ENCODE measurements at regions not wholly inside any gene's neighbourhood (a gene's known extent, or its start where the extent isn't known, plus 50 kb on each side); places are given as distances from the start of the nearest gene placed in this dataset.

DNA sequence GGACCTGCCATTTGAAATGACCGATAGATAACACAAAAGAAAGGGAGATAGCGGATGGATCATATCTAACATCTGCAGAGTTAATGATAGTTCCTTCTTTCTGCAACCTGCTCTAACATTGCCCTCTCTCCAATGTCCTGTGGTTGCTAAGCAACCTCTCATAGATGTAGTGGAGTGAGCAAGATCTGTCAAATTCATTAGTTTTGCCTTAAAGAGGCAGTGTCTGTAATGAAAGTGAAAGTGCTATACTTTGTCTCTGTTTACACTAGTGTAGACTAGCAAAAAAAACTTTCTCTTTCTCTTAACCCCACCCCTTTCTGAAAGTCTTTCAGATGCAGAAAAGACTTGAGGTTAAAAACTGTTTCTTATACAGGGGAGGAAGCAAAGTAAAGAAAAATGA is 1196.9 kb downstream of the SORCS3 start:
- TF ChIP-seq EZH2phosphoT487 (IDR thresholded peaks at IDR 0.05; ENCODE audit: borderline replicate concordance, low read length) = no peak
- TF ChIP-seq, protein P1, sequence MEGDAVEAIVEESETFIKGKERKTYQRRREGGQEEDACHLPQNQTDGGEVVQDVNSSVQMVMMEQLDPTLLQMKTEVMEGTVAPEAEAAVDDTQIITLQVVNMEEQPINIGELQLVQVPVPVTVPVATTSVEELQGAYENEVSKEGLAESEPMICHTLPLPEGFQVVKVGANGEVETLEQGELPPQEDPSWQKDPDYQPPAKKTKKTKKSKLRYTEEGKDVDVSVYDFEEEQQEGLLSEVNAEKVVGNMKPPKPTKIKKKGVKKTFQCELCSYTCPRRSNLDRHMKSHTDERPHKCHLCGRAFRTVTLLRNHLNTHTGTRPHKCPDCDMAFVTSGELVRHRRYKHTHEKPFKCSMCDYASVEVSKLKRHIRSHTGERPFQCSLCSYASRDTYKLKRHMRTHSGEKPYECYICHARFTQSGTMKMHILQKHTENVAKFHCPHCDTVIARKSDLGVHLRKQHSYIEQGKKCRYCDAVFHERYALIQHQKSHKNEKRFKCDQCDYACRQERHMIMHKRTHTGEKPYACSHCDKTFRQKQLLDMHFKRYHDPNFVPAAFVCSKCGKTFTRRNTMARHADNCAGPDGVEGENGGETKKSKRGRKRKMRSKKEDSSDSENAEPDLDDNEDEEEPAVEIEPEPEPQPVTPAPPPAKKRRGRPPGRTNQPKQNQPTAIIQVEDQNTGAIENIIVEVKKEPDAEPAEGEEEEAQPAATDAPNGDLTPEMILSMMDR (IDR thresholded peaks at IDR 0.05; ENCODE audit: low read depth, low read length, poor library complexity, severe bottlenecking) = no peak
- H3F3A ChIP-seq (ENCODE audit: control insufficient read depth, insufficient read depth) = no peaks in the 10 kb centered on the region
- H3K4me1 ChIP-seq (ENCODE audit: control insufficient read depth, low read length) = no peaks in the 10 kb centered on the region
- no peaks in the 10 kb centered on the region for H3K9me3 ChIP-seq (ENCODE audit: control insufficient read depth, insufficient read depth, low read length)
- H3K9me2 ChIP-seq (replicated peaks; ENCODE audit: control insufficient read depth, low read length) = no peaks in the 10 kb centered on the region
- no peaks in the 10 kb centered on the region for H3K79me2 ChIP-seq (ENCODE audit: control insufficient read depth, low read length)
- H3K27me3 ChIP-seq (ENCODE audit: control insufficient read depth, low read length) = no peaks in the 10 kb centered on the region
- no peaks in the 10 kb centered on the region for H4K20me1 ChIP-seq (ENCODE audit: control insufficient read depth, insufficient read depth, low read depth, low read length)
- H3K4me3 ChIP-seq (ENCODE audit: low read length) = no peak overlapping the region
- no peaks in the 10 kb centered on the region for H3K36me3 ChIP-seq (ENCODE audit: control insufficient read depth, low read length)
- no peak overlapping the region for H3K4me2 ChIP-seq (ENCODE audit: low read length)
- H3K27ac ChIP-seq (ENCODE audit: low read depth, low read length) = no peak overlapping the region

DNA sequence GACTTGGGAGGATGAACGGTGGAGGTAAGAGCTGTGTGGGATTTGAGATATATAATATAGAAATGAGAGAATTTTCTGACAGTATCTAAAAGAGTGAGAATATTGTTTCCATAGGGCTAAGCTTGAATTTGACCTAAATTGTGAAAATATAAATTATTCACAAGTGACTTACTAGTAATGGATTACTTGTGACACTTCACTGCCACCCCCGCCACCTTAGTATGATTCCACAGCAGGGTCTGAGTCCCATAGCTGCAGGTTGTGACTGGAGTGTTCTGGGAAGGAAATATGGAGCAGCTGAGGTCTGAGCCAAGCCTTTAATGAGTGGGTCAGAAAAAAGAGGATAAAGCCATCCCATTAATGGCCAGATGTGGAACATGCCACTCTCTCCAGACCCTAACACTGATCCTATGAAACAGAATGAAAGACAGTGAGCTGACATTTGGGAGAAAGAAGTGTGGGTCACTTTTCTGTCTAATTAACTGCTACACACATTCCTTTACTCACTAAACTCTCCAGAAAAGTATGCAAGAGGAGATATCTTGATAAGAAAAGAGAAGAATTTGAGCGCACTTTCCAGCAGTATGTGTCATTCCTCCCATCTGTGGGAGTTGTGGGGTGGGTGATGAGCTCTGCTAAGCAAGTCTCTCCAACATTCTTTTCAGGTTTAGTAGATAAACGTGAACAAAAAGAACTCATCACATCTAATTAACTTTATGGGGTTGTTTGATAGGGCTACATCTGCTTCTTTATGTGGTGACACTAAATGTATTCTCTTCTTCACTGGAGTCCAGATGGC is 1193.4 kb downstream of the SORCS3 start:
- H3F3A ChIP-seq (ENCODE audit: control insufficient read depth, insufficient read depth) = no peaks in the 10 kb centered on the region

DNA sequence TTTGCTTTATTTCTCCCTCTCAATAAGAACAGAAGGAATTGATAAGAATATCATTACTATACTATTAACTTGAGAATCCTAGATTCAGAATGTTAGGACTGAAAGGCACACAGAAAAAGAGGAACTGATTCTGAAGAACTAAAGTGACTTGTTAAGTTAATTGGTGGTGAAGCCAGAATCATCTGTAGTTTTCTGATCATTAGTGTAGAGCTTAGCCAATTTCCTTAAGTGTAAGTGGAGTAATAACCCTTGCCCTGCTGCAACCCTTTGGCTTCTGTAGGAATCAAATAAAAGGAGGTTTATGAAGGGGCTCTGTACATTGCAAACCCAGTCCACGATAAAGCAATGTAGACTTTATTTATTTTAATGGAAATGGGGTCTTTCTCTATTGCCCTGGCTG is 1186.0 kb downstream of the SORCS3 start:
- no peaks in the 10 kb centered on the region for H4K20me1 ChIP-seq (ENCODE audit: control insufficient read depth, insufficient read depth, low read depth, low read length)
- no peak overlapping the region for H3K4me3 ChIP-seq (ENCODE audit: low read length)
- no peaks in the 10 kb centered on the region for H3K27me3 ChIP-seq (ENCODE audit: control insufficient read depth, low read length)
- TF ChIP-seq, protein P1 (IDR thresholded peaks at IDR 0.05; ENCODE audit: low read depth, low read length, poor library complexity, severe bottlenecking) = no peak
- no peak for TF ChIP-seq EZH2phosphoT487 (IDR thresholded peaks at IDR 0.05; ENCODE audit: borderline replicate concordance, low read length)
- no peaks in the 10 kb centered on the region for H3K36me3 ChIP-seq (ENCODE audit: control insufficient read depth, low read length)
- H3K79me2 ChIP-seq (ENCODE audit: control insufficient read depth, low read length) = no peaks in the 10 kb centered on the region
- H3K4me1 ChIP-seq (ENCODE audit: control insufficient read depth, low read length) = no peaks in the 10 kb centered on the region
- no peaks in the 10 kb centered on the region for H3K9me2 ChIP-seq (replicated peaks; ENCODE audit: control insufficient read depth, low read length)
- no peak overlapping the region for H3K27ac ChIP-seq (ENCODE audit: low read depth, low read length)
- H3K9me3 ChIP-seq (ENCODE audit: control insufficient read depth, insufficient read depth, low read length) = no peaks in the 10 kb centered on the region
- H3K4me2 ChIP-seq (ENCODE audit: low read length) = no peak overlapping the region
- no peaks in the 10 kb centered on the region for H3F3A ChIP-seq (ENCODE audit: control insufficient read depth, insufficient read depth)

More for the DNA sequence above, 1193.4 kb downstream of the SORCS3 start:
- Histone ChIP-seq H3K4me2 (ENCODE audit: low read length) (no peak overlapping the region), H3K9me3 (ENCODE audit: control insufficient read depth, insufficient read depth, low read length) (no peaks in the 10 kb centered on the region), H3K4me3 (ENCODE audit: low read length) (no peak overlapping the region), H3K27me3 (ENCODE audit: control insufficient read depth, low read length) (no peaks in the 10 kb centered on the region), H3K79me2 (ENCODE audit: control insufficient read depth, low read length) (no peaks in the 10 kb centered on the region), H3K9me2 (replicated peaks; ENCODE audit: control insufficient read depth, low read length) (no peaks in the 10 kb centered on the region), H3K36me3 (ENCODE audit: control insufficient read depth, low read length) (no peaks in the 10 kb centered on the region), H3K27ac (ENCODE audit: low read depth, low read length) (no peak overlapping the region), H3K4me1 (ENCODE audit: control insufficient read depth, low read length) (no peaks in the 10 kb centered on the region), H4K20me1 (ENCODE audit: control insufficient read depth, insufficient read depth, low read depth, low read length) (no peaks in the 10 kb centered on the region)
- no peak for TF ChIP-seq EZH2phosphoT487 (IDR thresholded peaks at IDR 0.05; ENCODE audit: borderline replicate concordance, low read length)
- TF ChIP-seq, protein P1 (IDR thresholded peaks at IDR 0.05; ENCODE audit: low read depth, low read length, poor library complexity, severe bottlenecking) = no peak
